Smooth muscle cell (in vitro differentiated cells): ENCODE measurements at regions not wholly inside any gene's neighbourhood (a gene's known extent, or its start where the extent isn't known, plus 50 kb on each side); places are given as distances from the start of the nearest gene placed in this dataset.
"Not testable (repeated sequence)": the region's sequence is repeated elsewhere in the genome, so short reads cannot be mapped to it uniquely, and the experiment has no call there.

Experiments
- DNase-seq: peaks from one replicate; lab custom pipeline; 2025; ENCODE audit not compliant: unreplicated experiment; lab: John Stamatoyannopoulos, UW
- H2AFZ ChIP-seq: fragments of 200-600 bp; sonication (generic); 2 replicates; pipeline ENCODE4 v1.6.0; 2016; ENCODE audit warnings: antibody characterized with exemption, low read depth, mild to moderate bottlenecking
- H3F3A ChIP-seq: fragments of 200-600 bp; sonication (generic); 2 replicates; pipeline ENCODE4 v1.6.0; 2017; ENCODE audit warnings: antibody characterized with exemption, low read depth
- H3K27ac ChIP-seq: fragments of 200-600 bp; sonication (generic); 2 replicates; pipeline ENCODE4 v1.5.1; 2016; ENCODE audit warnings: low read depth, mild to moderate bottlenecking
- H3K27me3 ChIP-seq: fragments of 200-600 bp; sonication (generic); 2 replicates; pipeline ENCODE4 v1.6.1; 2016; ENCODE audit warnings: low read depth, mild to moderate bottlenecking
- H3K36me3 ChIP-seq: fragments of 200-600 bp; sonication (generic); 2 replicates; pipeline ENCODE4 v1.5.1; 2016; ENCODE audit warnings: low read depth
- H3K4me1 ChIP-seq: fragments of 200-600 bp; sonication (generic); 2 replicates; pipeline ENCODE4 v1.5.1; 2016; ENCODE audit warnings: low read depth
- H3K4me2 ChIP-seq: fragments of 200-600 bp; sonication (generic); 2 replicates; pipeline ENCODE4 v1.6.0; 2016; ENCODE audit warnings: mild to moderate bottlenecking
- H3K4me3 ChIP-seq: fragments of 200-600 bp; sonication (generic); 2 replicates; pipeline ENCODE4 v1.5.1; 2016; ENCODE audit warnings: mild to moderate bottlenecking
- H3K79me2 ChIP-seq: fragments of 200-600 bp; sonication (generic); 2 replicates; pipeline ENCODE4 v1.6.0; 2016; ENCODE audit warnings: low read depth, mild to moderate bottlenecking
- H3K9ac ChIP-seq: fragments of 200-600 bp; sonication (generic); 2 replicates; pipeline ENCODE4 v1.6.0; 2016; ENCODE audit warnings: low read depth
- H3K9me3 ChIP-seq: fragments of 200-600 bp; sonication (generic); replicated peaks from 2 replicates; pipeline ENCODE4 v1.5.1; 2016; ENCODE audit warnings: low read depth
- H4K20me1 ChIP-seq: fragments of 200-600 bp; sonication (generic); 2 replicates; pipeline ENCODE4 v1.6.0; 2016; ENCODE audit warnings: low read depth
- CTCF ChIP-seq: fragments of 200-600 bp; sonication (generic); IDR thresholded peaks from 2 replicates; pipeline ENCODE4 v1.5.1; 2017; ENCODE audit warnings: borderline replicate concordance, mild to moderate bottlenecking, antibody characterized with exemption; ENCODE audit not compliant: insufficient read depth, poor library complexity, severe bottlenecking
- WGBS: methylation state at CpG from one replicate; pipeline ENCODE4 v1.1.7; 2016; ENCODE audit warnings: low lambda C conversion rate; 5-methylcytosine and 5-hydroxymethylcytosine counted together

GRCh38 chr5:90223756-90224155, 185.8 kb downstream of the CETN3 start:
- no peaks in the 10 kb centered on the region for H3K79me2 ChIP-seq
- H4K20me1 ChIP-seq = no peaks in the 10 kb centered on the region
- no peak overlapping the region for H3K4me3 ChIP-seq
- 98% methylated on average over 2 of the region's 2 CpGs for WGBS
- H3F3A ChIP-seq = no peaks in the 10 kb centered on the region
- no peaks in the 10 kb centered on the region for H3K4me1 ChIP-seq
- H3K27ac ChIP-seq = no peak overlapping the region
- TF ChIP-seq CTCF = no peak
- no peaks in the 10 kb centered on the region for H3K27me3 ChIP-seq
- H3K9ac ChIP-seq = no peak overlapping the region
- H2AFZ ChIP-seq = no peak overlapping the region
- H3K36me3 ChIP-seq = no peaks in the 10 kb centered on the region
- no peak for DNase-seq
- H3K9me3 ChIP-seq = no peaks in the 10 kb centered on the region
- no peak overlapping the region for H3K4me2 ChIP-seq

- H2AFZ ChIP-seq = no peak overlapping the region
- H3K9me3 ChIP-seq = no peaks in the 10 kb centered on the region
- H3K4me3 ChIP-seq = no peak overlapping the region
- no peaks in the 10 kb centered on the region for H3F3A ChIP-seq
- H3K79me2 ChIP-seq = no peaks in the 10 kb centered on the region
- no peak overlapping the region for H3K4me2 ChIP-seq
- no peak for TF ChIP-seq CTCF
- no peak overlapping the region for H3K27ac ChIP-seq
- WGBS = 76% methylated on average over 2 of the region's 2 CpGs
- no peaks in the 10 kb centered on the region for H3K4me1 ChIP-seq
- H3K36me3 ChIP-seq = no peaks in the 10 kb centered on the region
- H3K27me3 ChIP-seq = no peaks in the 10 kb centered on the region
- H3K9ac ChIP-seq = no peak overlapping the region
- H4K20me1 ChIP-seq = no peaks in the 10 kb centered on the region
- DNase-seq = no peak
Observed at GRCh38 chr5:90221951-90222350, 187.6 kb downstream of the CETN3 start.

- Histone ChIP-seq H3K36me3 (no peaks in the 10 kb centered on the region), H3K4me3 (no peak overlapping the region), H3K9ac (no peak overlapping the region), H4K20me1 (no peaks in the 10 kb centered on the region), H3K4me1 (no peaks in the 10 kb centered on the region), H3K79me2 (no peaks in the 10 kb centered on the region), H3F3A (no peaks in the 10 kb centered on the region), H3K4me2 (no peak overlapping the region), H3K27ac (no peak overlapping the region), H3K9me3 (no peaks in the 10 kb centered on the region), H2AFZ (no peak overlapping the region), H3K27me3 (no peaks in the 10 kb centered on the region)
- WGBS = 94% methylated on average over 3 of the region's 3 CpGs
- no peak for TF ChIP-seq CTCF
- no peak for DNase-seq
Observed at GRCh38 chr5:90220554-90220953, 189.0 kb downstream of the CETN3 start.

- H3F3A ChIP-seq = no peaks in the 10 kb centered on the region
- H2AFZ ChIP-seq = no peak overlapping the region
- no peaks in the 10 kb centered on the region for H3K27me3 ChIP-seq
- no peak for TF ChIP-seq CTCF
- H3K27ac ChIP-seq = no peak overlapping the region
- H3K9me3 ChIP-seq = no peaks in the 10 kb centered on the region
- H4K20me1 ChIP-seq = no peaks in the 10 kb centered on the region
- DNase-seq = no peak
- no peak overlapping the region for H3K4me2 ChIP-seq
- H3K79me2 ChIP-seq = no peaks in the 10 kb centered on the region
- H3K36me3 ChIP-seq = no peaks in the 10 kb centered on the region
- no peak overlapping the region for H3K4me3 ChIP-seq
- no peaks in the 10 kb centered on the region for H3K4me1 ChIP-seq
- no peak overlapping the region for H3K9ac ChIP-seq
Observed at GRCh38 chr5:90214991-90215390, 194.6 kb downstream of the CETN3 start.

- Histone ChIP-seq H3K4me3 (peak overlapping the region; percentile 38), H2AFZ (peak overlapping the region; percentile 85), H3K4me2 (peak overlapping the region; percentile 79)
- H3K27ac ChIP-seq, H3K4me1 ChIP-seq, H3K79me2 ChIP-seq, DNase-seq, H3F3A ChIP-seq, H3K27me3 ChIP-seq, H4K20me1 ChIP-seq, H3K9ac ChIP-seq, H3K9me3 ChIP-seq, H3K36me3 ChIP-seq: not testable (repeated sequence)
- WGBS = 32% methylated on average over 25 of the region's 25 CpGs
Observed at GRCh38 chr5:90208323-90208722, 201.2 kb downstream of the CETN3 start.
